GM12878 (cell line): ENCODE measurements at regions not wholly inside any gene's neighbourhood (a gene's known extent, or its start where the extent isn't known, plus 50 kb on each side); places are given as distances from the start of the nearest gene placed in this dataset.

Source experiments
- ATAC-seq: fragments of 200-7000 bp; cut with Tn5 transposase; 3 replicates; pipeline ENCODE4 v1.9.1; 2020; ENCODE audit warnings: mild to moderate bottlenecking, moderate library complexity
- BruUV-seq: library from RNA; stranded (reverse); fragments of 400-500 nt; replicated peaks from 2 replicates; lab custom pipeline; 2021; lab: Mats Ljungman, UMichigan
- CTCF ChIA-PET: fragments of 300-600 bp; sonication (Branson Sonifier 250); formaldehyde crosslinking; extraction: SDS; loops from one replicate; lab custom pipeline; 2021; ENCODE audit warnings: inconsistent platforms; lab: Yijun Ruan, JAX
- POLR2A ChIA-PET: fragments of 350-600 bp; formaldehyde crosslinking; extraction: SDS; loops from one replicate; lab custom pipeline; 2021; ENCODE audit warnings: inconsistent platforms; lab: Charles Lee
- RAD21 ChIA-PET: fragments of 300-600 bp; sonication (Branson Sonifier 250); formaldehyde crosslinking; loops from one replicate; lab custom pipeline; 2023; ENCODE audit warnings: antibody characterized with exemption; ENCODE audit not compliant: unreplicated experiment; lab: Charles Lee
- SMC1A ChIA-PET: fragments of 300-600 bp; sonication (Branson Sonifier 250); formaldehyde crosslinking; loops from one replicate; lab custom pipeline; 2023; ENCODE audit not compliant: unreplicated experiment, uncharacterized antibody; lab: Charles Lee
- DNase-seq: peaks from one replicate; pipeline ENCODE4 v3.0.0-alpha.2; 2011; ENCODE audit warnings: low read depth, low spot score
- FAIRE-seq: peaks from 3 replicates; lab custom pipeline; 2011; peaks lifted over from hg19 to GRCh38; lab: Jason Lieb, UNC
- H2AFZ ChIP-seq: 2 replicates; pipeline ENCODE4 v1.6.0; 2011; ENCODE audit warnings: low read depth, low read length, control low read depth; ENCODE audit not compliant: control insufficient read depth
- H3K27ac ChIP-seq: 2 replicates; pipeline ENCODE4 v1.5.1; 2011; ENCODE audit warnings: control low read depth; ENCODE audit not compliant: control insufficient read depth, insufficient read depth
- H3K27me3 ChIP-seq, 2 experiments: replicated peaks in 1 of 2; 2 replicates each; pipeline versions ENCODE4 v1.6.0 to v1.6.1; 2011; ENCODE audit warnings: low read length in 1 of 2; ENCODE audit not compliant: control insufficient read depth in 2 of 2, insufficient read depth in 2 of 2
- H3K36me3 ChIP-seq, 2 experiments: 2 replicates each; pipeline ENCODE4 v1.5.1; 2011; ENCODE audit warnings: low read length in 1 of 2; ENCODE audit not compliant: control insufficient read depth in 2 of 2, insufficient read depth in 2 of 2
- H3K4me1 ChIP-seq: 2 replicates; pipeline ENCODE4 v1.6.1; 2011; ENCODE audit warnings: mild to moderate bottlenecking, low read length, moderate library complexity, mixed read lengths; ENCODE audit not compliant: control insufficient read depth, insufficient read depth
- H3K4me2 ChIP-seq: 2 replicates; pipeline ENCODE4 v1.6.0; 2011; ENCODE audit warnings: control low read depth; ENCODE audit not compliant: control insufficient read depth, insufficient read depth
- H3K4me3 ChIP-seq: fragments of 200-600 bp; sonication (generic); 2 replicates; pipeline ENCODE4 v1.5.1; 2016
- H3K79me2 ChIP-seq: 2 replicates; pipeline ENCODE4 v1.6.0; 2011; ENCODE audit warnings: low read length; ENCODE audit not compliant: control insufficient read depth, insufficient read depth
- H3K9ac ChIP-seq: 2 replicates; pipeline ENCODE4 v1.8.0; 2011; ENCODE audit warnings: low read length, control low read depth, mixed read lengths; ENCODE audit not compliant: control insufficient read depth, insufficient read depth
- H3K9me3 ChIP-seq: replicated peaks from 3 replicates; pipeline ENCODE4 v1.5.1; 2011; ENCODE audit warnings: mild to moderate bottlenecking, low read length; ENCODE audit not compliant: control insufficient read depth, insufficient read depth
- H4K20me1 ChIP-seq: 2 replicates; pipeline ENCODE4 v1.6.0; 2011; ENCODE audit not compliant: control insufficient read depth, insufficient read depth
- BCL11A ChIP-seq: IDR thresholded peaks from 2 replicates; pipeline ENCODE4 v1.6.1; 2011; ENCODE audit warnings: low read depth, low read length
- EED ChIP-seq: sonication (generic); IDR thresholded peaks from 2 replicates; pipeline ENCODE4 v1.6.1; 2016; ENCODE audit warnings: antibody characterized with exemption, low read depth
- IRF4 ChIP-seq: IDR thresholded peaks from 2 replicates; pipeline ENCODE4 v1.6.1; 2011; ENCODE audit warnings: low read depth, low read length
- KAT2A ChIP-seq: conservative IDR thresholded peaks from 2 replicates; pipeline ENCODE4 v1.6.1; 2011; ENCODE audit warnings: low read depth, low read length; ENCODE audit not compliant: control insufficient read depth
- LARP7 ChIP-seq: fragments of 450-650 bp; IDR thresholded peaks from 2 replicates; pipeline ENCODE4 v1.6.1; 2017; ENCODE audit warnings: mild to moderate bottlenecking
- RFX5 ChIP-seq: IDR thresholded peaks from 2 replicates; pipeline ENCODE4 v1.6.1; 2011; ENCODE audit warnings: low read depth, low read length, improper control_type of control experiment
- ZBED1 ChIP-seq: IDR thresholded peaks from 2 replicates; pipeline ENCODE4 v1.6.1; 2016; ENCODE audit warnings: borderline replicate concordance
- ZNF207 ChIP-seq: fragments of 450-650 bp; IDR thresholded peaks from 2 replicates; pipeline ENCODE4 v1.6.1; 2014; ENCODE audit warnings: antibody characterized with exemption, mild to moderate bottlenecking, borderline replicate concordance
- ZNF384 ChIP-seq: IDR thresholded peaks from 2 replicates; pipeline ENCODE4 v1.6.1; 2012; ENCODE audit warnings: low read depth, mild to moderate bottlenecking, low read length, improper control_type of control experiment, borderline replicate concordance
- WGBS: methylation state at CpG from one replicate; pipeline ENCODE4 v1.1.6; 2016; ENCODE audit warnings: low lambda C conversion rate; ENCODE audit not compliant: insufficient replicate concordance, insufficient coverage; ENCODE audit errors: missing lambda C conversion rate; 5-methylcytosine and 5-hydroxymethylcytosine counted together
- in situ Hi-C: fragments of 300-500 bp; cut with MboI; formaldehyde crosslinking; loops from 9 replicates; pipeline ENCODE4 v1.14.3; 2018; ENCODE audit warnings: mixed read lengths
- intact Hi-C: fragments of 100-400 bp; cut with micrococcal nuclease; formaldehyde crosslinking; loops from one replicate; pipeline ENCODE4 v1.14.2; 2022; ENCODE audit not compliant: unreplicated experiment
- TF ChIP-seq, protein P1 (sequence below): IDR thresholded peaks from 2 replicates; pipeline ENCODE4 v1.6.1; 2011; ENCODE audit warnings: borderline replicate concordance, low read depth, mild to moderate bottlenecking, moderate library complexity, low read length; ENCODE audit not compliant: insufficient read depth, poor library complexity, severe bottlenecking
- TF ChIP-seq, protein P2 (sequence below): fragments of 450-650 bp; IDR thresholded peaks from 2 replicates; pipeline ENCODE4 v1.6.1; 2017; ENCODE audit warnings: antibody characterized with exemption, mild to moderate bottlenecking, moderate library complexity

DNA sequence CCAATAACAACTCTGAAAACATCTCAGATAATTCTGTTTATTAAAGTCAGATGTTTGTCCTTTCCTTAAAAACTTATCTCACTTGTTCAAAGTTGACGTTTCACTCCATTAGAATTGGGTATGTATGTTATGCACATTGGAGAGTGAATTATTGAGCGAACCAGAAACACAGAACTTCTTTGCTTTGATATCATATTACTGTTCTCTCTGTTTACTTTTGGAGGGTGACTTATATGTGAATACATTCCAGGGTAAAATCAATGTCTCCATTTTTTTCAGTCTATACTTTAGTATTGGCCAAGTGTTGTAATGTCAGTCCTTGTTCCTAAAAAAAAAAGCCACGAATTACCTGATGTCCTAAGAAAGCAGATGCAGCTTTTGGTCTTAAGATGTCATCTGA, 307.4 kb downstream of the CSNK1G3 start:
- FAIRE-seq (no peak), DNase-seq (no peak), ATAC-seq (no peak)
- ChIA-PET CTCF (no interaction called here), POLR2A (no interaction called here), SMC1A (no interaction called here), RAD21 (no interaction called here)
- Histone ChIP-seq H3K27me3 (no peaks in the 10 kb centered on the region), H3K4me2 (no peak overlapping the region), H4K20me1 (no peaks in the 10 kb centered on the region), H3K27ac (no peak overlapping the region), H3K36me3 (no peaks in the 10 kb centered on the region), H2AFZ (no peak overlapping the region), H3K9me3 (no peaks in the 10 kb centered on the region), H3K4me3 (no peak overlapping the region), H3K79me2 (no peaks in the 10 kb centered on the region), H3K4me1 (no peaks in the 10 kb centered on the region), H3K9ac (no peak overlapping the region)
- no TSS peak for BruUV-seq
- TF ChIP-seq RFX5 (no peak), ZNF384 (no peak), KAT2A (no peak), BCL11A (no peak), ZBED1 (no peak), ZNF207 (no peak), LARP7 (no peak), IRF4 (no peak), EED (no peak)
- TF ChIP-seq, protein P1, sequence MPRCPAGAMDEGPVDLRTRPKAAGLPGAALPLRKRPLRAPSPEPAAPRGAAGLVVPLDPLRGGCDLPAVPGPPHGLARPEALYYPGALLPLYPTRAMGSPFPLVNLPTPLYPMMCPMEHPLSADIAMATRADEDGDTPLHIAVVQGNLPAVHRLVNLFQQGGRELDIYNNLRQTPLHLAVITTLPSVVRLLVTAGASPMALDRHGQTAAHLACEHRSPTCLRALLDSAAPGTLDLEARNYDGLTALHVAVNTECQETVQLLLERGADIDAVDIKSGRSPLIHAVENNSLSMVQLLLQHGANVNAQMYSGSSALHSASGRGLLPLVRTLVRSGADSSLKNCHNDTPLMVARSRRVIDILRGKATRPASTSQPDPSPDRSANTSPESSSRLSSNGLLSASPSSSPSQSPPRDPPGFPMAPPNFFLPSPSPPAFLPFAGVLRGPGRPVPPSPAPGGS = no peak
- TF ChIP-seq, protein P2, sequence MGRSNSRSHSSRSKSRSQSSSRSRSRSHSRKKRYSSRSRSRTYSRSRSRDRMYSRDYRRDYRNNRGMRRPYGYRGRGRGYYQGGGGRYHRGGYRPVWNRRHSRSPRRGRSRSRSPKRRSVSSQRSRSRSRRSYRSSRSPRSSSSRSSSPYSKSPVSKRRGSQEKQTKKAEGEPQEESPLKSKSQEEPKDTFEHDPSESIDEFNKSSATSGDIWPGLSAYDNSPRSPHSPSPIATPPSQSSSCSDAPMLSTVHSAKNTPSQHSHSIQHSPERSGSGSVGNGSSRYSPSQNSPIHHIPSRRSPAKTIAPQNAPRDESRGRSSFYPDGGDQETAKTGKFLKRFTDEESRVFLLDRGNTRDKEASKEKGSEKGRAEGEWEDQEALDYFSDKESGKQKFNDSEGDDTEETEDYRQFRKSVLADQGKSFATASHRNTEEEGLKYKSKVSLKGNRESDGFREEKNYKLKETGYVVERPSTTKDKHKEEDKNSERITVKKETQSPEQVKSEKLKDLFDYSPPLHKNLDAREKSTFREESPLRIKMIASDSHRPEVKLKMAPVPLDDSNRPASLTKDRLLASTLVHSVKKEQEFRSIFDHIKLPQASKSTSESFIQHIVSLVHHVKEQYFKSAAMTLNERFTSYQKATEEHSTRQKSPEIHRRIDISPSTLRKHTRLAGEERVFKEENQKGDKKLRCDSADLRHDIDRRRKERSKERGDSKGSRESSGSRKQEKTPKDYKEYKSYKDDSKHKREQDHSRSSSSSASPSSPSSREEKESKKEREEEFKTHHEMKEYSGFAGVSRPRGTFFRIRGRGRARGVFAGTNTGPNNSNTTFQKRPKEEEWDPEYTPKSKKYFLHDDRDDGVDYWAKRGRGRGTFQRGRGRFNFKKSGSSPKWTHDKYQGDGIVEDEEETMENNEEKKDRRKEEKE = no peak
- intact Hi-C loops = no loop called here
- in situ Hi-C loops = no loop called here
- 10% methylated on average over 3 of the region's 3 CpGs for WGBS
